ENCODE measurements at regions not wholly inside any gene's neighbourhood (a gene's known extent, or its start where the extent isn't known, plus 50 kb on each side); places are given as distances from the start of the nearest gene placed in this dataset.

DNA sequence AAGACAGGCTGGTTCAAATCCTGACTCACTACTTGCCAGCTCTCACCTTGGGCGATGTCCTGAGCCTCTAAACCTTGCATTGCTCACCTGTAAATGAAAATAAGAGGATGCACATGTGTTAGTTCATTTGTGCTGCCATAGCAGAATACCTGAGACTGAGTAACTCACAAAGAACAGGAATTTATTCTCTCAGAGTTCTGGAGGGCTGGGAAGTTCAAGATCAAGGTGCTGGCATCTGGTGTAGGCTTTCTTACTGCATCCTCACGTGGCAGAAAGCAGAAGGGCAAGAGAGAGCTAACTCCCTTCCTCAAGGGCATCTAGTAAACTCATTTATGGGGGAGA lies 222.7 kb downstream of the MTHFS start:
- TF ChIP-seq CTCF (IDR thresholded peaks at IDR 0.05; ENCODE audit: insufficient read depth, low read depth, low read length), result no peak
- ChIA-PET CTCF (interaction anchor here (1.9 kb wide), 1 partner anchor 179 kb away, joined by 5 read pairs; no protein-coding TSS in a partner anchor), POLR2A (no interaction called here)
- Histone ChIP-seq H3K4me3 (ENCODE audit: low read depth, low read length) (no peak overlapping the region), H3K27me3 (ENCODE audit: control insufficient read depth, insufficient read depth, low read length) (no peaks in the 10 kb centered on the region), H3K36me3 (ENCODE audit: control insufficient read depth, insufficient read depth, low read length) (no peaks in the 10 kb centered on the region)
- DNase-seq (ENCODE audit: low read depth), result no peak

- POLR2A ChIA-PET, result interaction anchor here (0.6 kb wide), 1 partner anchor 1225 kb away, joined by 4 read pairs; no protein-coding TSS in a partner anchor
- CTCF ChIA-PET, result no interaction called here
- Histone ChIP-seq H3K36me3 (ENCODE audit: control insufficient read depth, insufficient read depth, low read length) (no peaks in the 10 kb centered on the region), H3K27me3 (ENCODE audit: control insufficient read depth, insufficient read depth, low read length) (no peaks in the 10 kb centered on the region), H3K4me3 (ENCODE audit: low read depth, low read length) (no peak overlapping the region)
- TF ChIP-seq CTCF (IDR thresholded peaks at IDR 0.05; ENCODE audit: insufficient read depth, low read depth, low read length), result no peak
- no peak for DNase-seq (ENCODE audit: low read depth)
Measured at GRCh38 chr15:79675982-79676381, 220.8 kb downstream of the MTHFS start.

DNA sequence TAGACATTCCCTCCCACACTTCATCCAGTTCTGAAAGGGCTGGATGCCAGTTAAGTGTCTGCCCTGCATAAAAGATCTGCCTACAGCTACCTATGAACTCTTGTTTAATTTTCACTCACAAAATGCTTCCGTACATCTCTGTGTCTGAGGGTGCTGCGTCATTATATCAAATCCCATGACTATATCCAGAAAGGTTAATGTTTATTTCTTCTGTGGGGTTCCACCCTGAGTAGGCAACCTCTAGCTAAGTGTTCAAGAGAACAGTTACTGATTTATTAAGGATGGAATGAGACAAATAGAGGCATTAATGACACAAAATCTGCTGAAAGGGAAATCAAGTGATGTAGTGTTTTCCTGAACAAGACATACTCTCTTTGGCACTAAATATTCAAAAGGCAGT lies 220.2 kb downstream of the MTHFS start:
- TF ChIP-seq CTCF (IDR thresholded peaks at IDR 0.05; ENCODE audit: insufficient read depth, low read depth, low read length), result no peak
- Histone ChIP-seq H3K27me3 (ENCODE audit: control insufficient read depth, insufficient read depth, low read length) (no peaks in the 10 kb centered on the region), H3K36me3 (ENCODE audit: control insufficient read depth, insufficient read depth, low read length) (no peaks in the 10 kb centered on the region), H3K4me3 (ENCODE audit: low read depth, low read length) (no peak overlapping the region)
- CTCF ChIA-PET, result no interaction called here
- DNase-seq (ENCODE audit: low read depth), result no peak
- POLR2A ChIA-PET, result interaction anchor here (0.6 kb wide), 1 partner anchor 1225 kb away, joined by 4 read pairs; no protein-coding TSS in a partner anchor

DNA sequence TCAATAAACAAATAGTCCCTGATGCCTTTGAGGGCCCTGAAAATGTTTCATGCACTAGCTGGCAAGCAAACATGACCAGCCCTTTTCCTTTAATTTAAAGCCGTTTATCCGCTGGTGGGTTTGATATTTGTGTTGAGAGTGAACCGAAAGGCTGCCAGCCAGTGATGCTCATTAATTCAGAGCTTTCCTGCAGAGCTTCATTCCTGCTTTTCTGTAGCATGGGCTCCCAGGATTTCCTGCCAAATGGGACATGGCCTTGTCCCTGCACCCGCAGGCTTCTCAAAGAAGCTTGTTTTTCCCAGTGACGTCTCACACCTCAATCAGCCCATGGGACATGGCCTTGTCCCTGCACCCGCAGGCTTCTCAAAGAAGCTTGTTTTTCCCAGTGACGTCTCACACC lies 219.6 kb downstream of the MTHFS start:
- ChIA-PET POLR2A (no interaction called here), CTCF (no interaction called here)
- Histone ChIP-seq H3K27me3 (ENCODE audit: control insufficient read depth, insufficient read depth, low read length) (no peaks in the 10 kb centered on the region), H3K36me3 (ENCODE audit: control insufficient read depth, insufficient read depth, low read length) (no peaks in the 10 kb centered on the region), H3K4me3 (ENCODE audit: low read depth, low read length) (no peak overlapping the region)
- TF ChIP-seq CTCF (IDR thresholded peaks at IDR 0.05; ENCODE audit: insufficient read depth, low read depth, low read length), result no peak
- no peak for DNase-seq (ENCODE audit: low read depth)

DNA sequence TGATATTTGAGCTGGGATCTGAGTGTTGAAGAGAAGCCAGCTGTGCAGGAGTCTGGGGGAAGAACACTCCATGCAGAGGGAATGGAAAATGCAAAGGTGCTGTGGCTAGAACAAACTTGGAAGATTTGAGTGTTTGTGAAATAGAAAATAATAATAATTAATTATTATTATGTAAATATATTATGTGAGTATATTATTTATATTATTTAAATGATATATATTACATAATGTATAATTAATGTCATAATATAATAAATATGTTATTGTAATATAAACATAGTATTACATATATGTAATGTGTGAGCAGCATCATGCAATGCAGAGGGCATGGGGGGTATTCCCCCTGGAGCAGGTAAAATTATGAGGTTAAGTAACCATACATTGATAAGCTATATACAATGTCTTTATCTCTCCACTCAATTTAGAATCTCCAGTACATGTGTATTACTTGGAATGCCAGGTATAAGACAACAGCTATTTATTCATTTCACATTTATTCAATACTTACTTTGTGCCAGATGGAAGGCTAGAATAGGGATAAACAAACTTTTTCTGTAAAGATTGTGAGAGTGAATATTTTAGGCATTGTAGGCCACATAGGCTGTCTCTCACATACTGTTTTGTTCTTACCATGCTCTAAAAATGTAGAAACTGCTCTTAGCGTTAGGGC lies 218.6 kb downstream of the MTHFS start:
- Histone ChIP-seq H3K4me3 (ENCODE audit: low read depth, low read length) (no peak overlapping the region), H3K27me3 (ENCODE audit: control insufficient read depth, insufficient read depth, low read length) (no peaks in the 10 kb centered on the region), H3K36me3 (ENCODE audit: control insufficient read depth, insufficient read depth, low read length) (no peaks in the 10 kb centered on the region)
- CTCF ChIA-PET, result interaction anchor here (0.9 kb wide), 1 partner anchor 340 kb away, joined by 3 read pairs; no protein-coding TSS in a partner anchor
- TF ChIP-seq CTCF (IDR thresholded peaks at IDR 0.05; ENCODE audit: insufficient read depth, low read depth, low read length), result no peak
- POLR2A ChIA-PET, result no interaction called here
- DNase-seq (ENCODE audit: low read depth), result no peak

All from BJ (cell line).